ENCODE measurements at regions not wholly inside any gene's neighbourhood (a gene's known extent, or its start where the extent isn't known, plus 50 kb on each side); places are given as distances from the start of the nearest gene placed in this dataset.

- TF ChIP-seq CTCF (IDR thresholded peaks at IDR 0.05) (peak in 1 of 4 experiments; percentile 18), POLR2A (IDR thresholded peaks at IDR 0.05) (no peak)
Measured at GRCh38 chr3:5787861-5788488, 600.5 kb downstream of the EDEM1 start.
